HG03025 (cell line): ENCODE measurements at regions not wholly inside any gene's neighbourhood (a gene's known extent, or its start where the extent isn't known, plus 50 kb on each side); places are given as distances from the start of the nearest gene placed in this dataset.

Source experiments
- ATAC-seq: cut with Tn5 transposase; IDR thresholded peaks from one replicate; pipeline ENCODE4 v1.9.1; 2021; ENCODE audit warnings: mild to moderate bottlenecking, moderate library complexity; ENCODE audit not compliant: unreplicated experiment, low FRiP score

DNA sequence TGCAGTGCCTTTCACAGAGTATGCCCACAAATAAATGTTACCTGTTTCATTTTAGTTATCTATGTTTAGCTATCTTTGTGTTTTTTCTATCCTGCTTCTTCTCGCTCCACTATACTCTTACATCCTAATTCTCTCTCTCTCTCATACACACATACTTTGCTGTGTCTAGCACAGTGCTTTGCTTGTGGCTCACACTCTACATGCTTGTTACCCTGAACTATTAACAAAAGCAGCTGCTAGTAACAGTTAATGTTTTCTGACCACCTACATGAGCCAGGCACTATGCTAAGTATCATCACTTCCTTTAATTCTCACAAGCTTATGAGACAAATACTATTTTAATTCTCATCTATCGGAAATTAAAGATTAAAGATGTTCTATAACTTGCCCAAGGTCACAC lies 390.5 kb upstream of the HNRNPA3 start:
- no peak for ATAC-seq

DNA sequence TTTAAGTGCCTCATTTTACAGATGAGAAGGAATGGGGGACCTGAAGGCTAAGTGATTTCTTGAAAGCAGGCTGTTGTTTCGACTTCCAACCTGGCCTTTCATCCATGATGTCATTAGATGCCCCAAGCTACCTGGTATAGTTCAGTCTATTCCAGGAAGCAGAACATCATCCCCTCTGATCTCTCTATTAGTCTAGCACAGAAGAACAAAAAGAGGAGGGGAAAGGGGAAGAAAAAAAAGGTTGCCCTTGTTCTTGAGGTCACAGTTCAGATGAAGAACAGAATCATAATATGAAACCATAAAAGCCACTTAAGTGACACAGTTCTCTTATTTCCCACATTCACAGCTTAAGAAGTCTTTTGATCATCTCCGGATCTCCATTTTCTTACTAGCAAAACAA lies 386.2 kb upstream of the HNRNPA3 start:
- no peak for ATAC-seq

GRCh38 chr2:176826984-176827668 lies 385.5 kb upstream of the HNRNPA3 start:
- no peak for ATAC-seq

- no peak for ATAC-seq
These were observed 382.2 kb upstream of the HNRNPA3 start for GRCh38 chr2:176830362-176830761.

DNA sequence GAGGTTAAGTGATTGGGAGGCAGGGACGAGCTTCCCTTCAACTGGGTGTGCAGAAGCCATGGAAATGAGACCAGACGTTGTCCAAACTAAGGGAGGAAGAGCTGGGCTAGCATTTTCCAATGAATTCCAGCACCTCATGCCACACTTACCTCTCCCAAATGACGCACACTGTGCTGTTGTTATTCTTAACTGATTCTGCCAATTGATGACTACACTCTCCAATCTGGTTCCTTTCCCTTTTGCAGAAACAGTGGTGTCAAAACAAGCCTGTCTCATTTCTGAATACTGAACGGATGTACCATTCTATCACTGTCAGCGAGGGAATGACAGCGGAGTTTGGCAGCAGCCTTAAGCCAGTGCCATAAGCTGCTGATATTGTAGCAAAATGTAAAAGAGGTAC lies 380.5 kb upstream of the HNRNPA3 start:
- ATAC-seq, result no peak

- ATAC-seq, result no peak
These were observed 378.9 kb upstream of the HNRNPA3 start for GRCh38 chr2:176833671-176834070.

GRCh38 chr2:176834226-176834625 lies 378.4 kb upstream of the HNRNPA3 start:
- ATAC-seq, result no peak

DNA sequence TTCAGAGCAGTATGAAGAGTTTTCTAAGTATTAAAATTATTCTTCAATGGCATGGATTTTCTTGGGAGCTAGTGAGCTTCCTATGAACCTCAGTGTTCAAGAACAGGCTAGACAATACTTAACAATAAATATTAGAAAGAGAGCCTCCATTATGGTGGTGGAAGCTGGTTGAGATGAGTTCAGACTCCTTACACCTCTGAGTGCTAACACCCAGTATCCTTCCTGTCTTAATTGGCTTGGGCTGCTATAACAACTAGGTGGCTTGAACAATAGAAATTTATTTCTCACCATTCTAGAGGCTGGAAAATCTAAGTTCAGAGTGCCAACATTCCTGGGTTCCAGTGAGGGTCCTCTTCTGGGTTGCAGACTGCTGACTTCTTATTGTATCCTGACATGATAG lies 369.4 kb upstream of the HNRNPA3 start:
- ATAC-seq, result no peak

- ATAC-seq, result no peak
These were observed 368.1 kb upstream of the HNRNPA3 start for GRCh38 chr2:176844461-176844860.

DNA sequence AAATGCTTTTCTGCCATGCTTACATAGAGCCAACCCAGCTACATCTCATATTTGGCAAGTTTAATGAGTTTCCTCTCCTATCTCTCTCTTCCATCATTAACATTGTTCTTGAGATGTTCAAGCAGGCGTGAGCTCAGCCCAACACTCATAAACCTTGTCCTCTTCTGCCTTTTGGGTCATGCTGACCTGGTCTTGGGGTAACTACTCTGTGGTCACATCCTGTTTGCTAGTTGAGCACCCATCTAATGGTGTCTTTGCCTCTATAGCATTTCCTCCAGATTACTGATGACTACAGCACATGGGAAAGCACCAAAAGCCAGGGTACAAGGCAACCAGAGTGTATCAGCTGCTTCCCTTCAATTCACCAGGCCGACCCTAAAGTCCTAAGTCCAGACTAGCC lies 366.9 kb upstream of the HNRNPA3 start:
- no peak for ATAC-seq

- no peak for ATAC-seq
These were observed 365.0 kb upstream of the HNRNPA3 start for GRCh38 chr2:176847575-176847974.

- ATAC-seq, result no peak
These were observed 363.8 kb upstream of the HNRNPA3 start for GRCh38 chr2:176848844-176849243.

- ATAC-seq, result no peak
These were observed 361.2 kb upstream of the HNRNPA3 start for GRCh38 chr2:176851200-176851888.

- ATAC-seq, result no peak
These were observed 360.6 kb upstream of the HNRNPA3 start for GRCh38 chr2:176851889-176852483.

DNA sequence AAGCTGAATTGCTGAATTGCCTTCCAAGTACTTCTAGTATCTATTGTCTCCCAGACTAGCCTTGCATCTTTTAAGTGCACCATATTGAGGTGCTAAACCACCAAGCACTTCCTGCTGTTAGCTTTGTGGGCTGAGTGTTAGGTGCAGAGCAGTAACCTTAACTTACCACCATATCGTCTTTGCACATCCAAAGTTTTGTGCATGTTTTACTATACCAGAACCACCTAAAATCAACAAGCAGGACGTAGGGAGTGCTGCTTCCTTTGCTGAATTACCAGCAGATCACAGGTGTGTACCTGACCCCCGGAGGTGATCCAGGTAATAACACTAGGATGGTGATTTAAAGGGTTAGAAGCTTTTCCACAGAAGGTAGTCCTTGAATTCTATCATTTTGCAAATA lies 359.9 kb upstream of the HNRNPA3 start:
- ATAC-seq, result no peak

DNA sequence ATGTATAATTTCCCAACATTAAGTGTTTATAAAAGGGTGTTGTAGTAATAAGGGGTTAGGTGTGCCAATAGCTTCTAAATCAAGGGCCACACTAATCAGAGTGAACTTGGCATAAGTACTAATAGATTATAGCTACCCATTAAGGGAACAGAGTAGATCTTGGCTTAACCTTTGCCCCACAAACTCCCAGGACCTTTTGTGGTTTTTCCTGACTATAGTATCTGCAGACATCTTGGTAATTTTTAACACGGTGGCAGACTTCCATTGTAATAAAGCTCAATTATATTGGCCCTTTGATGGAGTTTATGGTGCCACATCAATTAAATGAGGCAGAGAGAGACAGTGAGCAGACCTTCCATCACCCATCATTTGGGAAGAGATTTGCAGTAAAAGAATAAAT lies 358.5 kb upstream of the HNRNPA3 start:
- ATAC-seq, result no peak

- ATAC-seq, result no peak
These were observed 357.7 kb upstream of the HNRNPA3 start for GRCh38 chr2:176854878-176855277.

DNA sequence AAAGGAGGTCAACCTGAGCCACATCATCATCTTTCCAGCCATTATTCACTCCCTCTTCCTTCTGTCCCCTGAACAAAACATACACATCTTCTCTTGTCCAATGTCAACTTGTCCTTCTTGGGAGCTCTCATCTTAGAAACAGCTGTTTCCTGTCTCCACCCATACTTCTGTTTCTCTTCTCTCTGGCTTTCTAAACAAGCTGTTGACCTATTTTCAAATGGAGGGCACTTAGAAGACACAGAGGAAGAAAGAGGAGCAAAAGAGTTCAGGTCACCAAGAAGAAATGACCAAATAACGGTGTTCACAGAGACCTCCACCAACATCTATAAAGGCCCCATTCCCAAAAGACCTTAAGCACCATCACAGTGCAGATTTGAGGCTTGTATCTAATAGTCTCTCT lies 355.9 kb upstream of the HNRNPA3 start:
- ATAC-seq, result no peak

DNA sequence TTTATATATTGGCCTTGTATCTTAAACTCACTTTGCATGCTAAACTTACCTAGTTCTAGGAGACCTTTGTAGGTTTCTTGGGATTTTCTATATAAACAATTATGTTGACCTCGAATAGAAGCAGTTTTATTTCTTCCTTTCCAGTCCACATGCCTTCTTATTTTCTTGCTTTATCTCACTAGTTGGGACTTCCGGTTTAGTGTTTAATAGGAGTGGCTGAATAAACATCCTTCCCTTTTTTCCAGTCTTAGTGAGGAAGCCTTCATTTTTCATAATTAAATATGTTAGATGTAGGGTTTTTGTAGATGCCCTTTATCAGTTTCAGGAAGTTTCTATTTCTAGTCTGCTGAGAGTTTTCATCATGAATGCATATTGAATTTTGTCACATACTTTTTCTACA lies 347.3 kb upstream of the HNRNPA3 start:
- no peak for ATAC-seq

- no peak for ATAC-seq
These were observed 340.2 kb upstream of the HNRNPA3 start for GRCh38 chr2:176872406-176872805.

GRCh38 chr2:176873403-176873802 lies 339.2 kb upstream of the HNRNPA3 start:
- no peak for ATAC-seq

GRCh38 chr2:176876493-176877103 lies 336.0 kb upstream of the HNRNPA3 start:
- no peak for ATAC-seq
